HG02642 (cell line): ENCODE measurements at regions not wholly inside any gene's neighbourhood (a gene's known extent, or its start where the extent isn't known, plus 50 kb on each side); places are given as distances from the start of the nearest gene placed in this dataset.
"Not testable (repeated sequence)": the region's sequence is repeated elsewhere in the genome, so short reads cannot be mapped to it uniquely, and the experiment has no call there.

Experiments
- ATAC-seq: cut with Tn5 transposase; IDR thresholded peaks from one replicate; pipeline ENCODE4 v1.9.1; 2021; ENCODE audit warnings: mild to moderate bottlenecking; ENCODE audit not compliant: unreplicated experiment, poor library complexity

GRCh38 chrX:51144828-51145442, 187.7 kb upstream of the NUDT10 start:
- peak; percentile 64 for ATAC-seq

GRCh38 chrX:51148848-51149247, 183.8 kb upstream of the NUDT10 start:
- no peak for ATAC-seq

GRCh38 chrX:51151734-51152133, 180.9 kb upstream of the NUDT10 start:
- no peak for ATAC-seq

- no peak for ATAC-seq
Measured at GRCh38 chrX:51155157-51155556, 177.5 kb upstream of the NUDT10 start.

- no peak for ATAC-seq
Measured at GRCh38 chrX:51155566-51155965, 177.1 kb upstream of the NUDT10 start.

GRCh38 chrX:51158231-51158630, 174.4 kb upstream of the NUDT10 start:
- ATAC-seq = no peak

- ATAC-seq = not testable (repeated sequence)
Measured at GRCh38 chrX:51159378-51159777, 173.2 kb upstream of the NUDT10 start.

- no peak for ATAC-seq
Measured at GRCh38 chrX:51163730-51164129, 168.9 kb upstream of the NUDT10 start.

- ATAC-seq = not testable (repeated sequence)
Measured at GRCh38 chrX:51178356-51178900, 154.2 kb upstream of the NUDT10 start.

GRCh38 chrX:51179805-51180204, 152.8 kb upstream of the NUDT10 start:
- not testable (repeated sequence) for ATAC-seq

- ATAC-seq = no peak
Measured at GRCh38 chrX:51182545-51182944, 150.1 kb upstream of the NUDT10 start.

GRCh38 chrX:51192104-51192503, 140.5 kb upstream of the NUDT10 start:
- ATAC-seq = no peak

- no peak for ATAC-seq
Measured at GRCh38 chrX:51215266-51215665, 117.4 kb upstream of the NUDT10 start.

- ATAC-seq = no peak
Measured at GRCh38 chrX:51215856-51216255, 116.8 kb upstream of the NUDT10 start.

- no peak for ATAC-seq
Measured at GRCh38 chrX:51242212-51242611, 90.4 kb upstream of the NUDT10 start.

GRCh38 chrX:51257490-51257889, 75.1 kb upstream of the NUDT10 start:
- ATAC-seq = no peak

- not testable (repeated sequence) for ATAC-seq
Measured at GRCh38 chrX:51262271-51262670, 70.4 kb upstream of the NUDT10 start.

- no peak for ATAC-seq
Measured at GRCh38 chrX:51272638-51273037, 60.0 kb upstream of the NUDT10 start.

- ATAC-seq = no peak
Measured at GRCh38 chrX:51281758-51282318, 50.8 kb upstream of the NUDT10 start.
